ENCODE measurements at regions not wholly inside any gene's neighbourhood (a gene's known extent, or its start where the extent isn't known, plus 50 kb on each side); places are given as distances from the start of the nearest gene placed in this dataset.

- no peak for DNase-seq (ENCODE audit: low read depth in 1 of 2, low spot score in 1 of 2)
Observed at GRCh38 chr11:95554911-95555310, 234.7 kb downstream of the FAM76B start.

- no peak for DNase-seq (ENCODE audit: low read depth in 1 of 2, low spot score in 1 of 2)
Observed at GRCh38 chr11:95549301-95549700, 240.3 kb downstream of the FAM76B start.

- no peak for DNase-seq (ENCODE audit: low read depth in 1 of 2, low spot score in 1 of 2)
Observed at GRCh38 chr11:95548416-95548815, 241.2 kb downstream of the FAM76B start.

- DNase-seq (ENCODE audit: low read depth in 1 of 2, low spot score in 1 of 2): no peak
Observed at GRCh38 chr11:95547976-95548375, 241.6 kb downstream of the FAM76B start.

- DNase-seq (ENCODE audit: low read depth in 1 of 2, low spot score in 1 of 2): no peak
Observed at GRCh38 chr11:95547186-95547585, 242.4 kb downstream of the FAM76B start.

- no peak for DNase-seq (ENCODE audit: low read depth in 1 of 2, low spot score in 1 of 2)
Observed at GRCh38 chr11:95545116-95545875, 244.3 kb downstream of the FAM76B start.

GRCh38 chr11:95544095-95544856, 245.3 kb downstream of the FAM76B start:
- no peak for DNase-seq (ENCODE audit: low read depth in 1 of 2, low spot score in 1 of 2)

- DNase-seq (ENCODE audit: low read depth in 1 of 2, low spot score in 1 of 2): no peak
Observed at GRCh38 chr11:95542868-95543551, 246.6 kb downstream of the FAM76B start.

GRCh38 chr11:95541715-95542114, 247.9 kb downstream of the FAM76B start:
- DNase-seq (ENCODE audit: low read depth in 1 of 2, low spot score in 1 of 2): no peak

- no peak for DNase-seq (ENCODE audit: low read depth in 1 of 2, low spot score in 1 of 2)
Observed at GRCh38 chr11:95536047-95536690, 253.4 kb downstream of the FAM76B start.

GRCh38 chr11:95534809-95535208, 254.8 kb downstream of the FAM76B start:
- no peak for DNase-seq (ENCODE audit: low read depth in 1 of 2, low spot score in 1 of 2)

- DNase-seq (ENCODE audit: low read depth in 1 of 2, low spot score in 1 of 2): no peak
Observed at GRCh38 chr11:95534226-95534625, 255.4 kb downstream of the FAM76B start.

GRCh38 chr11:95531116-95531515, 258.5 kb downstream of the FAM76B start:
- no peak for DNase-seq (ENCODE audit: low read depth in 1 of 2, low spot score in 1 of 2)

GRCh38 chr11:95524314-95525036, 265.1 kb downstream of the FAM76B start:
- DNase-seq (ENCODE audit: low read depth in 1 of 2, low spot score in 1 of 2): no peak

GRCh38 chr11:95522874-95523273, 266.7 kb downstream of the FAM76B start:
- DNase-seq (ENCODE audit: low read depth in 1 of 2, low spot score in 1 of 2): no peak

GRCh38 chr11:95521862-95522261, 267.7 kb downstream of the FAM76B start:
- DNase-seq (ENCODE audit: low read depth in 1 of 2, low spot score in 1 of 2): no peak

GRCh38 chr11:95521133-95521542, 268.4 kb downstream of the FAM76B start:
- DNase-seq (ENCODE audit: low read depth in 1 of 2, low spot score in 1 of 2): no peak

GRCh38 chr11:95520369-95521132, 269.0 kb downstream of the FAM76B start:
- DNase-seq (ENCODE audit: low read depth in 1 of 2, low spot score in 1 of 2): no peak

GRCh38 chr11:95519912-95520311, 269.7 kb downstream of the FAM76B start:
- no peak for DNase-seq (ENCODE audit: low read depth in 1 of 2, low spot score in 1 of 2)

- no peak for DNase-seq (ENCODE audit: low read depth in 1 of 2, low spot score in 1 of 2)
Observed at GRCh38 chr11:95517453-95517852, 272.1 kb downstream of the FAM76B start.

All from activated T-helper 1 cell treated with anti-CD3 and anti-CD28 coated beads, Interleukin-2, amount 50 U/mL, for 16 hours (primary cell).